Fibroblast of lung (primary cell): ENCODE measurements at regions not wholly inside any gene's neighbourhood (a gene's known extent, or its start where the extent isn't known, plus 50 kb on each side); places are given as distances from the start of the nearest gene placed in this dataset.

Experiments used
- DNase-seq, 2 donors: peaks; one replicate each; pipeline versions ENCODE4 v3.0.0 to v3.0.0-alpha.2; 2010; ENCODE audit warnings: low read depth in 2 of 2
- H2AFZ ChIP-seq: 2 replicates; pipeline ENCODE4 v1.5.1; 2012; ENCODE audit warnings: low read length, control low read depth, inconsistent platforms
- H3K27ac ChIP-seq: 2 replicates; pipeline ENCODE4 v1.5.1; 2011; ENCODE audit warnings: low read length, control low read depth; ENCODE audit not compliant: insufficient read depth
- H3K27me3 ChIP-seq: 2 replicates; pipeline ENCODE4 v1.5.1; 2011; ENCODE audit warnings: mild to moderate bottlenecking, low read length; ENCODE audit not compliant: control insufficient read depth, insufficient read depth
- H3K36me3 ChIP-seq: 2 replicates; pipeline ENCODE4 v1.5.1; 2011; ENCODE audit warnings: low read length; ENCODE audit not compliant: control insufficient read depth, insufficient read depth
- H3K4me1 ChIP-seq: 2 replicates; pipeline ENCODE4 v1.5.1; 2011; ENCODE audit warnings: low read length; ENCODE audit not compliant: control insufficient read depth, insufficient read depth; ENCODE audit errors: extremely low read depth
- H3K4me2 ChIP-seq: 2 replicates; pipeline ENCODE4 v1.5.1; 2011; ENCODE audit warnings: low read length, control low read depth; ENCODE audit not compliant: insufficient read depth; ENCODE audit errors: extremely low read depth
- H3K4me3 ChIP-seq, 4 experiments: fragments of 200-600 bp in 1 of 4; sonication (generic) in 1 of 4; replicated peaks in 1 of 4; 2 replicates each; pipeline ENCODE4 v1.5.1; 2011 to 2016; ENCODE audit warnings: low read length in 4 of 4, low read depth in 3 of 4, mild to moderate bottlenecking in 3 of 4, control low read depth in 2 of 4, inconsistent platforms in 1 of 4, mixed read lengths in 1 of 4; ENCODE audit not compliant: insufficient read depth in 1 of 4; ENCODE audit errors: control extremely low read depth in 1 of 4
- H3K79me2 ChIP-seq: 2 replicates; pipeline ENCODE4 v1.5.1; 2012; ENCODE audit warnings: mild to moderate bottlenecking, low read length, inconsistent platforms; ENCODE audit not compliant: control insufficient read depth, insufficient read depth
- H3K9ac ChIP-seq: 2 replicates; pipeline ENCODE4 v1.5.1; 2011; ENCODE audit warnings: mild to moderate bottlenecking, low read length, control low read depth; ENCODE audit not compliant: insufficient read depth
- H3K9me3 ChIP-seq: 2 replicates; pipeline ENCODE4 v1.5.1; 2012; ENCODE audit warnings: low read depth, low read length; ENCODE audit not compliant: control insufficient read depth, insufficient read depth
- H4K20me1 ChIP-seq: 2 replicates; pipeline ENCODE4 v1.5.1; 2011; ENCODE audit warnings: low read length; ENCODE audit not compliant: control insufficient read depth, insufficient read depth; ENCODE audit errors: extremely low read depth
- CTCF ChIP-seq, 2 donors: IDR thresholded peaks in 1 of 2; conservative IDR thresholded peaks in 1 of 2; 1 replicate in 1 of 2; 2 replicates in 1 of 2; pipeline ENCODE4 v1.5.1; 2011 to 2012; ENCODE audit warnings: low read length in 2 of 2, control low read depth in 1 of 2, inconsistent platforms in 1 of 2, low read depth in 1 of 2, mild to moderate bottlenecking in 1 of 2
- EZH2 ChIP-seq: IDR thresholded peaks from 2 replicates; pipeline ENCODE4 v1.5.1; 2012; ENCODE audit warnings: low read length, control low read depth, mild to moderate bottlenecking; ENCODE audit errors: missing control alignments

GRCh38 chr1:59022199-59022598, 238.4 kb upstream of the JUN start:
- Histone ChIP-seq H2AFZ (no peak overlapping the region), H3K4me3 (no peak overlapping the region), H3K9ac (no peak overlapping the region), H3K79me2 (no peaks in the 10 kb centered on the region), H3K4me1 (peaks cover 16% of the 10 kb centered on the region), H3K27ac (no peak overlapping the region), H4K20me1 (no peaks in the 10 kb centered on the region), H3K4me2 (no peak overlapping the region), H3K27me3 (no peaks in the 10 kb centered on the region), H3K36me3 (no peaks in the 10 kb centered on the region), H3K9me3 (no peaks in the 10 kb centered on the region)
- no peak for DNase-seq
- TF ChIP-seq CTCF (conservative IDR thresholded peaks at IDR 0.05 in 1 of 2, IDR thresholded peaks at IDR 0.05 in 1 of 2; ENCODE audit: low read depth in 1 of 2, low read length in 2 of 2) (no peak), EZH2 (no peak)

GRCh38 chr1:59022799-59023198, 239.0 kb upstream of the JUN start:
- Histone ChIP-seq H3K9ac (no peak overlapping the region), H2AFZ (no peak overlapping the region), H3K27ac (no peak overlapping the region), H3K4me2 (no peak overlapping the region), H4K20me1 (no peaks in the 10 kb centered on the region), H3K4me1 (peaks cover 16% of the 10 kb centered on the region), H3K36me3 (no peaks in the 10 kb centered on the region), H3K79me2 (no peaks in the 10 kb centered on the region), H3K4me3 (no peak overlapping the region), H3K27me3 (no peaks in the 10 kb centered on the region), H3K9me3 (no peaks in the 10 kb centered on the region)
- DNase-seq = no peak
- TF ChIP-seq CTCF (conservative IDR thresholded peaks at IDR 0.05 in 1 of 2, IDR thresholded peaks at IDR 0.05 in 1 of 2; ENCODE audit: low read depth in 1 of 2, low read length in 2 of 2) (no peak), EZH2 (no peak)

GRCh38 chr1:59025201-59025600, 241.4 kb upstream of the JUN start:
- no peaks in the 10 kb centered on the region for H4K20me1 ChIP-seq
- H3K4me1 ChIP-seq = peaks cover 14% of the 10 kb centered on the region
- TF ChIP-seq EZH2 (no peak), CTCF (conservative IDR thresholded peaks at IDR 0.05 in 1 of 2, IDR thresholded peaks at IDR 0.05 in 1 of 2; ENCODE audit: low read depth in 1 of 2, low read length in 2 of 2) (no peak)
- no peaks in the 10 kb centered on the region for H3K36me3 ChIP-seq
- H3K9me3 ChIP-seq = no peaks in the 10 kb centered on the region
- no peak overlapping the region for H3K4me3 ChIP-seq
- H3K27ac ChIP-seq = peak overlapping the region; percentile 83
- H3K9ac ChIP-seq = no peak overlapping the region
- no peak overlapping the region for H3K4me2 ChIP-seq
- H3K79me2 ChIP-seq = no peaks in the 10 kb centered on the region
- DNase-seq = peak; percentile 70 to 77
- no peak overlapping the region for H2AFZ ChIP-seq
- H3K27me3 ChIP-seq = no peaks in the 10 kb centered on the region
